Thymus (tissue), 11 donors: ENCODE measurements at regions not wholly inside any gene's neighbourhood (a gene's known extent, or its start where the extent isn't known, plus 50 kb on each side); places are given as distances from the start of the nearest gene placed in this dataset.

Experiments
- DNase-seq, 9 donors: peaks; one replicate each; pipeline ENCODE4 v3.0.0-alpha.2; 2013; ENCODE audit warnings: low spot score in 9 of 9, low read depth in 6 of 9, missing footprints in 1 of 9
- H3K27ac ChIP-seq, 2 donors: one replicate each; pipeline ENCODE4 v1.5.1; 2013; ENCODE audit warnings: control low read depth in 1 of 2, low read depth in 1 of 2, low read length in 1 of 2, mild to moderate bottlenecking in 1 of 2, moderate library complexity in 1 of 2
- H3K27me3 ChIP-seq, 2 donors: one replicate each; pipeline ENCODE4 v1.5.1; 2013; ENCODE audit warnings: low read length in 1 of 2; ENCODE audit not compliant: control insufficient read depth in 2 of 2, insufficient read depth in 1 of 2
- H3K36me3 ChIP-seq, 2 donors: one replicate each; pipeline ENCODE4 v1.5.1; 2013; ENCODE audit warnings: low read length in 1 of 2, mild to moderate bottlenecking in 1 of 2, moderate library complexity in 1 of 2; ENCODE audit not compliant: control insufficient read depth in 2 of 2, insufficient read depth in 2 of 2
- H3K4me1 ChIP-seq, 2 donors: one replicate each; pipeline ENCODE4 v1.5.1; 2013; ENCODE audit warnings: low read length in 2 of 2; ENCODE audit not compliant: control insufficient read depth in 2 of 2, insufficient read depth in 2 of 2
- H3K4me3 ChIP-seq, 2 donors: one replicate each; pipeline ENCODE4 v1.5.1; 2013; ENCODE audit warnings: low read length in 2 of 2, control low read depth in 1 of 2, mild to moderate bottlenecking in 1 of 2
- H3K9me3 ChIP-seq, 2 donors: one replicate each; pipeline ENCODE4 v1.5.1; 2013; ENCODE audit warnings: low read length in 1 of 2, mild to moderate bottlenecking in 1 of 2; ENCODE audit not compliant: control insufficient read depth in 2 of 2, insufficient read depth in 1 of 2
- WGBS: extraction: QIAGEN DNeasy Blood & Tissue Kit; methylation state at CpG from one replicate; pipeline ENCODE4 v1.1.7; 2013; 5-methylcytosine and 5-hydroxymethylcytosine counted together
- donor health status: healthy.

GRCh38 chr1:162973381-162973795, 95.8 kb upstream of the RGS4 start:
- Histone ChIP-seq H3K4me3 (no peak overlapping the region), H3K36me3 (no peaks in the 10 kb centered on the region), H3K4me1 (no peaks in the 10 kb centered on the region), H3K9me3 (no peaks in the 10 kb centered on the region), H3K27me3 (no peaks in the 10 kb centered on the region), H3K27ac (no peak overlapping the region)
- DNase-seq = no peak

DNA sequence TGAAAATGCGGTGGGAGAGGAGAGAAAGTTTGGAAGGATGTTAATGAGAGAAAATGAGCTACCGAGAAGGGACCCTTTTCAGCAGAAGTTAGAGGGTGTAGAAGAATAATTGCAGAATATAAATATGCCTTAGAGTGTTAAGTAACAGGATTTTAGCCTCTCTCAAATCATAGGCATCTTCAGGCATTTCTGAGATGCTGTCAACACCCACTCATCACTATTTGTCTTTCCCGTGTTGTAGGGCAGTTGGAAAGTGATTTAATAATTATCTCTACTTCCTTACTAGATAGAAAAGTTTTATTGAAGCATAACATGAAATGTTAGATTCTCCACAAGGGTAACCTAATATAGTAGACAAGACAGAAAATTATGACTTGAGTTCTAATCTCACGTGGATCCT, 96.4 kb upstream of the RGS4 start:
- 91% methylated on average over 4 of the region's 4 CpGs for WGBS
- no peaks in the 10 kb centered on the region for H3K9me3 ChIP-seq
- H3K27ac ChIP-seq = no peak overlapping the region
- no peak for DNase-seq
- no peaks in the 10 kb centered on the region for H3K4me1 ChIP-seq
- no peaks in the 10 kb centered on the region for H3K27me3 ChIP-seq
- H3K4me3 ChIP-seq = no peak overlapping the region
- no peaks in the 10 kb centered on the region for H3K36me3 ChIP-seq

- no peak for DNase-seq
- Histone ChIP-seq H3K9me3 (no peaks in the 10 kb centered on the region), H3K27ac (no peak overlapping the region), H3K4me3 (no peak overlapping the region), H3K27me3 (no peaks in the 10 kb centered on the region), H3K36me3 (no peaks in the 10 kb centered on the region), H3K4me1 (no peaks in the 10 kb centered on the region)
- 84% methylated on average over 3 of the region's 3 CpGs for WGBS
Measured at GRCh38 chr1:162970021-162970420, 99.1 kb upstream of the RGS4 start.

DNA sequence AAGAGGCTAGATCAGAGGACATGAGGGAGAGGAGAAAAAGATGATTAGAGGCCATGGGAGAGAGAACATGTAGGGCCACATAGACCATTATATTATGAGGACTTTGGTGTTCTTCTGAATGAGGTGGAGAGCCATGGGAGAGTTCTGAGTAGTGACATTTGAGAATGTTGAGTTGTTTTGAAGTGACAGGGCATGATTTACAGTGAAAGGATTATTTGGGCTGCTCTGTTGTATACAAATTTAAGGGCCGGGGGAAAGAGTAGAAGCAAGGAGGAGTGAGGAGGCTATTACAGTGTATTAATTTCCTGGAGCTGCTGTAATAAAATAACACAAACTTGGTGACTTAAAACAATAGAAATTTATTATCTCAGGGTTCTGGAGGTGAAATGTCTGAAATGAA, 102.5 kb upstream of the RGS4 start:
- no peak overlapping the region for H3K4me3 ChIP-seq
- no peaks in the 10 kb centered on the region for H3K9me3 ChIP-seq
- 79% methylated on average over 1 of the region's 1 CpG for WGBS
- DNase-seq = no peak
- H3K36me3 ChIP-seq = no peaks in the 10 kb centered on the region
- H3K27me3 ChIP-seq = no peaks in the 10 kb centered on the region
- no peaks in the 10 kb centered on the region for H3K4me1 ChIP-seq
- H3K27ac ChIP-seq = no peak overlapping the region

DNA sequence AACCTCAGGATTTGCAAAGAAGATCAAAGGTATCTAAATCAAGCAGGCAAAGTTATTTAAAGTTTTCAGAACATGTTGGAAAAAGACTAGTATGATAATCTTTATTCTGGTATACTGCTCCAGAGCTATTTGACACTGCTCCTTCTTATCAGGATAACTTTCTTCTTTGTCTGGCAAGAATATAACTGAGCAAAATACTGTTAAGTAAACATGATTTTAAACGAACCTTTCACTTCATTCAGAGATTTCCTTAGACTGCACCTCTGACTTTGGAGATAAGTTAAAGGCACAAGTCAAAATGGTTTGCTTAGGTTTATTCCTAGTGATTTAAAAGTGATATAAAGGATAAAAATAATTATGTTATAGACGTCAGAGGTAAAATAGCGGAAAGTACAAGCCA, 103.9 kb upstream of the CCDC190 start:
- Histone ChIP-seq H3K4me1 (no peaks in the 10 kb centered on the region), H3K4me3 (no peak overlapping the region), H3K27ac (no peak overlapping the region), H3K27me3 (no peaks in the 10 kb centered on the region), H3K36me3 (no peaks in the 10 kb centered on the region), H3K9me3 (no peaks in the 10 kb centered on the region)
- WGBS = 84% methylated on average over 3 of the region's 3 CpGs
- no peak for DNase-seq

DNA sequence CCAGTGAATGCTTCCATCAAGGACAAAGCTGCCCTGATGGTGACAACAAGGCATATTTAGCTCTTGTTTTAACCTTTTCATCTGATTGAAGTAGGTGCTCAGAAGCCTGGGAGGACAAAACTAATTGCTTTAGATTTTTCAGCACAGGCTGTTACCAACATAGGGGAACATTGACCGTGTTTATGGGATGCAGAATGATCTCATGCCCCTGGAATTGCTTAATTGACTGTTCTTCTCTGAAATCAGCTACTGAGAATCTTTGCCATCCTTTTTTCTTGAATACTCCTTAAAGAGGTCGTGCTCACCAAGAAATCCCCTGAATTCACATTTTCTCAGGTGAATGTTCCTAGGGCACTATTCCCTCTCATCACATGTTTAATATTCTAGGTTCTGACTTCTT, 95.9 kb upstream of the CCDC190 start:
- no peaks in the 10 kb centered on the region for H3K9me3 ChIP-seq
- no peaks in the 10 kb centered on the region for H3K27me3 ChIP-seq
- WGBS = 65% methylated on average over 2 of the region's 2 CpGs
- no peak overlapping the region for H3K27ac ChIP-seq
- H3K4me1 ChIP-seq = no peaks in the 10 kb centered on the region
- H3K4me3 ChIP-seq = no peak overlapping the region
- DNase-seq = no peak
- H3K36me3 ChIP-seq = no peaks in the 10 kb centered on the region

- H3K27me3 ChIP-seq = no peaks in the 10 kb centered on the region
Measured at GRCh38 chr1:162954824-162955223, 93.8 kb upstream of the CCDC190 start.

DNA sequence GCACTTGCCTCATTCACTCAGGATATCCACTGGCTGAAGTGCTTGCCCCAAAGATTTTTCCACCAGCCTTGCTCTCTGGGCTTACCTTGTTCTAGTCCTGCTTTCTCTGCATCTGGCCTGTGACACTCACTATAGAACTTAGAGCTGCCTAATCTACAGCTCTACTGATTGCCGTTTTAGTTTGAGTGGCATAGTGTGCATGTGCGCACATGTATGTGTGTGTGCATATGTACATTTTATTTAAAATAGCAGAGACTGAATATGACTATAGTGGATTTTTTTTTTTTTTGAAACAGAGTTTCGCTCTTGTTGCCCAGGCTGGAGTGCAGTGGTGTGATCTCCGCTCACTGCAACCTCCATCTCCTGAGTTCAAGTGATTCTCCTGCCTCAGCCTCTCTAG, 92.0 kb upstream of the CCDC190 start:
- Histone ChIP-seq H3K36me3 (no peaks in the 10 kb centered on the region), H3K9me3 (no peaks in the 10 kb centered on the region), H3K27ac (no peak overlapping the region), H3K4me3 (no peak overlapping the region), H3K4me1 (no peaks in the 10 kb centered on the region), H3K27me3 (no peaks in the 10 kb centered on the region)
- DNase-seq = no peak
- WGBS = 95% methylated on average over 4 of the region's 4 CpGs

More at GRCh38 chr1:162954824-162955223, 93.8 kb upstream of the CCDC190 start:
- DNase-seq = no peak
- 96% methylated on average over 4 of the region's 4 CpGs for WGBS
- H3K9me3 ChIP-seq = no peaks in the 10 kb centered on the region
- no peak overlapping the region for H3K27ac ChIP-seq
- no peak overlapping the region for H3K4me3 ChIP-seq
- H3K4me1 ChIP-seq = no peaks in the 10 kb centered on the region
- no peaks in the 10 kb centered on the region for H3K36me3 ChIP-seq

- H3K36me3 ChIP-seq = no peaks in the 10 kb centered on the region
- H3K9me3 ChIP-seq = no peaks in the 10 kb centered on the region
- no peak overlapping the region for H3K4me3 ChIP-seq
- no peak overlapping the region for H3K27ac ChIP-seq
- DNase-seq = no peak
- H3K27me3 ChIP-seq = no peaks in the 10 kb centered on the region
- WGBS = 89% methylated on average over 2 of the region's 2 CpGs
- no peaks in the 10 kb centered on the region for H3K4me1 ChIP-seq
Measured at GRCh38 chr1:162951553-162952315, 90.8 kb upstream of the CCDC190 start.
